Liver (tissue), 7 donors: ENCODE measurements at regions not wholly inside any gene's neighbourhood (a gene's known extent, or its start where the extent isn't known, plus 50 kb on each side); places are given as distances from the start of the nearest gene placed in this dataset.

Experiments
- DNase-seq: peaks from one replicate; pipeline ENCODE4 v3.0.0-alpha.2; 2017; ENCODE audit warnings: low spot score
- H3K27ac ChIP-seq, 2 donors: one replicate each; pipeline ENCODE4 v1.7.0; 2013; ENCODE audit warnings: inconsistent platforms in 2 of 2, low read length in 2 of 2, control low read depth in 1 of 2, low read depth in 1 of 2, mild to moderate bottlenecking in 1 of 2
- H3K27me3 ChIP-seq, 4 donors: one replicate each; pipeline versions ENCODE4 v1.6.1 to v1.7.0; 2013; ENCODE audit warnings: low read length in 3 of 4, inconsistent platforms in 1 of 4, mild to moderate bottlenecking in 1 of 4, moderate library complexity in 1 of 4; ENCODE audit not compliant: control insufficient read depth in 4 of 4, insufficient read depth in 4 of 4
- H3K36me3 ChIP-seq, 4 donors: one replicate each; pipeline versions ENCODE4 v1.6.1 to v1.7.0; 2013; ENCODE audit warnings: low read length in 3 of 4, mild to moderate bottlenecking in 3 of 4, low read depth in 1 of 4, moderate library complexity in 1 of 4; ENCODE audit not compliant: control insufficient read depth in 4 of 4, insufficient read depth in 3 of 4
- H3K4me1 ChIP-seq, 4 donors: one replicate each; pipeline versions ENCODE4 v1.6.1 to v1.7.0; 2013; ENCODE audit warnings: low read length in 3 of 4, mild to moderate bottlenecking in 3 of 4, moderate library complexity in 1 of 4; ENCODE audit not compliant: control insufficient read depth in 4 of 4, insufficient read depth in 4 of 4
- H3K4me3 ChIP-seq, 3 donors: one replicate each; pipeline versions ENCODE4 v1.6.1 to v1.7.0; 2013; ENCODE audit warnings: low read length in 3 of 3, control low read depth in 1 of 3, low read depth in 1 of 3, mild to moderate bottlenecking in 1 of 3
- H3K9ac ChIP-seq, 2 donors: one replicate each; pipeline ENCODE4 v1.7.0; 2013; ENCODE audit warnings: low read length in 2 of 2, mild to moderate bottlenecking in 2 of 2, moderate library complexity in 2 of 2, control low read depth in 1 of 2, low read depth in 1 of 2
- H3K9me3 ChIP-seq, 4 donors: one replicate each; pipeline versions ENCODE4 v1.6.1 to v1.7.0; 2013; ENCODE audit warnings: low read length in 3 of 4; ENCODE audit not compliant: control insufficient read depth in 4 of 4
- ATF3 ChIP-seq: IDR thresholded peaks from 2 replicates; pipeline ENCODE4 v1.6.1; 2016; ENCODE audit warnings: antibody characterized with exemption
- FOXA1 ChIP-seq: IDR thresholded peaks from 2 replicates; pipeline ENCODE4 v1.6.1; 2016; ENCODE audit warnings: antibody characterized with exemption
- FOXA2 ChIP-seq: IDR thresholded peaks from 2 replicates; pipeline ENCODE4 v1.6.1; 2016; ENCODE audit warnings: antibody characterized with exemption
- GABPA ChIP-seq, 2 donors: IDR thresholded peaks in 1 of 2; conservative IDR thresholded peaks in 1 of 2; 2 replicates each; pipeline ENCODE4 v1.6.1; 2016; ENCODE audit warnings: antibody characterized with exemption in 2 of 2, mild to moderate bottlenecking in 1 of 2, moderate library complexity in 1 of 2
- HNF4A ChIP-seq, 2 donors: conservative IDR thresholded peaks; 2 replicates each; pipeline ENCODE4 v1.6.1; 2016; ENCODE audit warnings: antibody characterized with exemption in 2 of 2, mild to moderate bottlenecking in 2 of 2
- HNF4G ChIP-seq: IDR thresholded peaks from 2 replicates; pipeline ENCODE4 v1.6.1; 2016; ENCODE audit warnings: antibody characterized with exemption
- MAX ChIP-seq: IDR thresholded peaks from 2 replicates; pipeline ENCODE4 v1.6.1; 2016; ENCODE audit warnings: antibody characterized with exemption
- NR2F2 ChIP-seq: IDR thresholded peaks from 2 replicates; pipeline ENCODE4 v1.6.1; 2016; ENCODE audit warnings: antibody characterized with exemption
- REST ChIP-seq: IDR thresholded peaks from 2 replicates; pipeline ENCODE4 v1.6.1; 2016; ENCODE audit warnings: antibody characterized with exemption, mild to moderate bottlenecking
- RXRA ChIP-seq, 2 donors: IDR thresholded peaks; 2 replicates each; pipeline ENCODE4 v1.6.1; 2017 to 2018; ENCODE audit warnings: antibody characterized with exemption in 2 of 2, mild to moderate bottlenecking in 1 of 2
- TAF1 ChIP-seq: conservative IDR thresholded peaks from 2 replicates; pipeline ENCODE4 v1.6.1; 2016; ENCODE audit warnings: antibody characterized with exemption, mild to moderate bottlenecking
- YY1 ChIP-seq: IDR thresholded peaks from 2 replicates; pipeline ENCODE4 v1.6.1; 2016; ENCODE audit warnings: antibody characterized with exemption, mild to moderate bottlenecking
- ZBTB33 ChIP-seq: IDR thresholded peaks from 2 replicates; pipeline ENCODE4 v1.6.1; 2016; ENCODE audit warnings: antibody characterized with exemption
- WGBS: extraction: QIAGEN DNeasy Blood & Tissue Kit; methylation state at CpG from one replicate; pipeline ENCODE4 v1.1.7; 2013; 5-methylcytosine and 5-hydroxymethylcytosine counted together
- donor health status: healthy.
- donor health status: healthy.
- donor health status: healthy.
- donor health status: healthy.

GRCh38 chr11:21927628-21928027, 265.3 kb upstream of the ANO5 start:
- DNase-seq = no peak
- TF ChIP-seq GABPA (IDR thresholded peaks at IDR 0.05 in 1 of 2, conservative IDR thresholded peaks at IDR 0.05 in 1 of 2) (no peak), TAF1 (no peak), YY1 (peak; percentile 75)
- H3K27me3 ChIP-seq = no peaks in the 10 kb centered on the region
- H3K9me3 ChIP-seq = no peaks in the 10 kb centered on the region
- H3K4me3 ChIP-seq = no peak overlapping the region
- H3K9ac ChIP-seq = no peak overlapping the region
- no peaks in the 10 kb centered on the region for H3K36me3 ChIP-seq
- no peak overlapping the region for H3K27ac ChIP-seq
- 46% methylated on average over 3 of the region's 3 CpGs for WGBS
- H3K4me1 ChIP-seq = no peaks in the 10 kb centered on the region

- DNase-seq = no peak
- Histone ChIP-seq H3K9ac (no peak overlapping the region), H3K36me3 (no peaks in the 10 kb centered on the region)
These were observed 264.0 kb upstream of the ANO5 start for GRCh38 chr11:21928847-21929246.

More at GRCh38 chr11:21928847-21929246, 264.0 kb upstream of the ANO5 start:
- H3K4me1 ChIP-seq = no peaks in the 10 kb centered on the region
- 73% methylated on average over 2 of the region's 2 CpGs for WGBS
- no peaks in the 10 kb centered on the region for H3K9me3 ChIP-seq
- TF ChIP-seq HNF4A (conservative IDR thresholded peaks at IDR 0.05) = no peak
- no peak for TF ChIP-seq ZBTB33
- no peak for TF ChIP-seq RXRA (IDR thresholded peaks at IDR 0.05)
- TF ChIP-seq FOXA1 = no peak
- no peak for TF ChIP-seq MAX
- TF ChIP-seq REST = no peak
- TF ChIP-seq YY1 = no peak
- TF ChIP-seq NR2F2 = no peak
- no peak for TF ChIP-seq ATF3
- TF ChIP-seq FOXA2 = no peak
- TF ChIP-seq HNF4G = no peak
- H3K27ac ChIP-seq = no peak overlapping the region
- no peaks in the 10 kb centered on the region for H3K27me3 ChIP-seq
- H3K4me3 ChIP-seq = no peak overlapping the region
